ENCODE measurements at regions not wholly inside any gene's neighbourhood (a gene's known extent, or its start where the extent isn't known, plus 50 kb on each side); places are given as distances from the start of the nearest gene placed in this dataset.
A peak's percentile ranks its signal among the peaks of the same experiment; 100 is the strongest.
"Not testable (repeated sequence)": the region's sequence is repeated elsewhere in the genome, so short reads cannot be mapped to it uniquely, and the experiment has no call there.

DNA sequence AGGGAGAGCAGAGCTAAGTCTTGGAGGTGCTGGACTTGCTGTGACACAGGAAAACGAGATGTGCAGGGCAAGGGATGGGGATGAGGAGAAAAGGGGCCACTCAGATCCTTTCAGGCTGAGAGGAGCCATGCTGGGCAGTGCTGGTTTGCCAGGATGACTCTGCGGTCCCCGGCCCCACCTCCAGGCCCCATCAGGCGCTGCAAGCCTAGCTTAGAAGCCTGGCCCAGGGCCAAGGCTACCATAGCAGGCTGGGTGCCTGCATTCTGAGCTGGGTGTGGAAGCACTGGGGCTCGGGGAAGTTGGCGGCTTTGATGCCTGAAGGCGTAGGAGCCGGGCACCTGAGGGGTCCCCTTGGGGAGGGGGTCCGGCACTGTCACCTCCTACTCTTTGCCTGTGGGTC, 341.2 kb upstream of the USP9Y start:
- no peak for DNase-seq (ENCODE audit: low read depth in 2 of 2)

DNA sequence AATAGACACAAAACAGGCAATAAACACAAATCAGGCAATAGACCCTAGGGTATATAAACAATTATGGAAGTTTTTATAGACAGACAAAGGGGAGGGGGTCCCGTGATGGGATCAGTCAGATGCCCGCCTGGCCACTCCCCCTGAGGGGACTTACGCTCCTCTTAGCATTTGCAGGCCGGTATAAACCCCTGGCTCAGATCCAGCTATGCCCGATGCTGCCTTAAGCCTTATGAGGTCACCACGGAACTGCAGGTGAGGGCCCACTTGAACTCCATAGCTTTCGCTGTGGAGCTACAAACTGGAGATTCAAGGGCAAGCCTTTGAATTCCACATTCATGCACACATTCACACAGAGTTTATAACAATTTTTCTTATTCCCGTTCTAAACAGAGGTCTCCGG, 340.5 kb upstream of the USP9Y start:
- no peak for DNase-seq (ENCODE audit: low read depth in 2 of 2)

DNA sequence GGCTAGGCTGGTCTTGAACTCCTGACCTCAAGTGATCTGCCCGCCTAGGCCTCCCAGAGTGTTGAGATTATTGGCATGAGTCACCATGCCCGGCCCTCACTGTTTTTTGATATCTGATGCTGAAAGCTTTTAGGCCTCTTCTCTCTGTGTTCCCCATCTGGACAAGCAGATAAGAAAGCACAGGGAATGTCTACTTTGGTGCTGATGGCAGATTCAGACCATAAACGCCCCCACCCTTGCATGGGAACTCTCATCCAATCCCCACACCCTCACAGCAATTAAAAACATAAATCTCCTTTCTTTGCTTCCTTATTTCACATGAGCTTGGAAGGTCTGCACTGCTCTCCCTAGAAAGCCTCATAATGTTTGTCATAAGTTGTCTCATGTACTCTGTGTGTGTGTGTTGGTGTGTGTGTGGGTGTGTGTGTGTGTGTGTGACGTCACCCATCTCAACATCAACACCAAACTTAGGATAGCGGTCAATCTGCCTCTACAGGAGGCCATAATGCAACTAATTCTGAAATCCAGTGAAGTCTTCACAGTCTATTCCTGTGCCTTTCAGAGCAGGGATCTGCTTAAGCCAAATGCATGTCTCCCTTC, 335.6 kb upstream of the USP9Y start:
- DNase-seq (ENCODE audit: low read depth in 2 of 2), result no peak

DNA sequence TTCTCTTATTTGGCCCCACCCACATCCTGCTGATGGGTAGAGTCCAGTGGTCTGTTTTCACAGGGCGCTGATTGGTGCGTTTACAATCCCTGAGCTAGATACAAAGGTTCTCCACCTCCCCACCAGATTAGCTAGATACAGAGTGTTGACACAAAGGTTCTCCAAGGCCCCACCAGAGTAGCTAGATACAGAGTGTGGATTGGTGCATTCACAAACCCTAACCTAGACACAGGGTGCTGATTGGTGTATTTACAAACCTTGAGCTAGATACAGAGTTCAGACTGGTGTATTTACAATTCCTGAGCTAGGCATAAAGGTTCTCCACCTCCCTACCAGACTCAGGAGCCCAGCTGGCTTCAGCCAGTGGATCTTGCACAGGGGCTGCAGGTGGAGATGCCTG, 326.4 kb upstream of the USP9Y start:
- DNase-seq (ENCODE audit: low read depth in 2 of 2), result not testable (repeated sequence)

DNA sequence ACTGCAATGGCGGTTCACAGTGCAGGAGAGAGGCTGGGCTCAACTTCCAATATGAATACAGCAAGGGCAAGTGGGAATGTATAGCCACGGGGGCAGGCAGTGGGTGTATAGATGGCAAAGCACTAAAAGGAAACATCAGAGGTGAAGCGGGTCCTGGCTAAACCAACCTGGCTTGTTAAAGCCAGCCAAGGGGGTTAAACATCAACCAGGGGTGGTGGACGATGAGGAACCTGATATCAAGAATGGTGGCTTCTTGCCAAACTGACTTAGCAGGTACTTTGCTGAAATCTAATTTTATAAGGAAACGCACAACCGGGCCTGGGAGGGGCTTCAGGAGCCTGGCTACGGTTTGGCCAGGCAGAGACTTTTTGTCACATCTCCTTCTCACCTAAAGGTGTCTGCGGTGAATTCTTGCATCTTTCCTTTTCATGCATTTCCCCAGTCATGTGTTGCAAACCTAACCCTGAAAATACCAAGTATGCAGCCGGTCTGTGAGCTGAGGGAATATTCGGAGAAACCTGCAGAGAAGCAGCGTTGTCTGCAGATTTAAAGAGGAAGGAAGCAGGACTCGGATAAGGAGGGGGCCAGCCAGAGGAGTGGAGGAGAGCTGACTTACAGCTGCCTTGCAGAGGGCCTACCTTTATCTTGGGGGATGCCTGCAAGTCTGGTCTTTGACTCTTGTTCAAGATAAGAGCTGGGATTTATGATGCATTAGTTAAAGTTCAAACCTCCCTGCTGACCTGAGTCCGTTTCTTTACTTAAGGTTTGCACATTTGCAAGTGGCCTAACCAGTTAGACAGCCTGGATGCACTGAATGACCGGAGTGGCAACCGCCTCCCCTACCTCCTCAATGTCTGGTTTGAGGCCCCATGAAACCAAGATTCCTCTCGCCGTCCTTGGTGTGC, 309.1 kb upstream of the USP9Y start:
- DNase-seq (ENCODE audit: low read depth in 2 of 2), result not testable (repeated sequence)

DNA sequence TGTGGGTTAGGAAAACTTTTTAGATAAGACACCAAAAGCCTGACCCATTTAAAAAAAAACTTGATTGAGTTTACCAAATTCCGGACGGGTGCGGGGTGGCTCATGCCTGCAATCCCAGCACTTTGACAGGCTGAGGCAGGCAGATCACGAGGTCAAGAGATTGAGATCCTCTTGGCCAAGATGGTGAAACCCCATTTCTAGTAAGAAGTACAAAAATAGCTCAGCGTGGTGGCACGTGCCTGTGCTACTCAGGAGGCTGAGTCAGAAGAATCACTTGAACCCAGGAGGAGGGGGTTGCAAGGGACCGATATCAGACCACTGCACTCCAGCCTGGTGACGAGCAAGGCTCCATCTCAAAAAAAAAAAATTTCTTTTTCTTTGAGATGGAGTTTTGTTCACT, 307.8 kb upstream of the USP9Y start:
- no peak for DNase-seq (ENCODE audit: low read depth in 2 of 2)

DNA sequence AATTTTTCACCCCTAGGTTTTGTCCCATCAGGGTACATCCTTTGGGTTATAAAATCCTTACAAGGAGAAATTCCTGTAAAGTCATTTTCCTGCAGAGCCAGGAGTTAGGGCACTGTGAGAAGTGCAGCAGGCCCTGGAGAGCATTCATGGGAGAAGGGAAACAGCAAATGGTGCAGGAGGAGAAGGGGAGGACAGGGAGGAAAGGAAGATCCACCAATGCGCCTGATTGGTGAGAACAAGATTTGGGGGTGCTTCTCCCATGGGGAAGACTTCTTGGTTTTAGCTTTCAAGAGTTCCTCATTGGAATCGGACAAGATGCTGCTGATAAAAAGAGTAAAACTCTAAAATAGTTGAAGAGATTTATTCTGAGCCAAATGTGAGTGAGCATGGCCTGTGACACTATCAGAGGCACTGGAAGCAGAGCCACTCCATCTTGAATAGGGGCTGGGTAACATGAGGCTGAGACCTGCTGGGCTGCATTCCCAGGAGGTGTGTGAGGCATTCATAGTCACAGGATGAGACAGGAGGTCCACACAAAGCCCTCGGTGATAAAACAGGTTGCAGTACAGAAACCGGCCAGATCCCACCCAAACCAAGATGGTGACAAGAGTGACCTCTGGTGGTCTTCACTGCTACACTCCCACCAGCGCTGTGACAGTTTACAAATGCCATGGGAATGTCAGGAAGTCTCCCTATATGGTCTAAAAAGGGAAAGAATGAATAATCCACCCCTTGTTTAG, 305.5 kb upstream of the USP9Y start:
- not testable (repeated sequence) for DNase-seq (ENCODE audit: low read depth in 2 of 2)

DNA sequence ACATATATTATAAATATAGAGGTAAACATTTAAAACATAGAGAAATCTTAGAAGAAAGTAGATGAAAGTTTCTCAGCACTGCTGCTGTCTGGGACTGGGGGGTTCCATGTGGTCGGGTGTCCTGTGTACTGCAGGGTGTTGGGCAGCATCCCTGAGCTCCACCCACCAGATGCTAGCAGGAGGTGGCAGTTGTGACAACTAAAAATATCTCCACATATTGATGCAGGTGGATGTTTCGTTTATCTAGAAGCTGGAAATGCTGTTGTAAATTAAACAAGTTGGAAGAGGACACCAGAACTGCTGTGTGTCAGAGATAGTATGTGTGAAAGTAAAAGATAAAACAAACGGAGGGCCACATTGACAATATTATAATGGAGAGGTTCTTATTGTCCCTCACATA, 297.1 kb upstream of the USP9Y start:
- DNase-seq (ENCODE audit: low read depth in 2 of 2), result no peak

DNA sequence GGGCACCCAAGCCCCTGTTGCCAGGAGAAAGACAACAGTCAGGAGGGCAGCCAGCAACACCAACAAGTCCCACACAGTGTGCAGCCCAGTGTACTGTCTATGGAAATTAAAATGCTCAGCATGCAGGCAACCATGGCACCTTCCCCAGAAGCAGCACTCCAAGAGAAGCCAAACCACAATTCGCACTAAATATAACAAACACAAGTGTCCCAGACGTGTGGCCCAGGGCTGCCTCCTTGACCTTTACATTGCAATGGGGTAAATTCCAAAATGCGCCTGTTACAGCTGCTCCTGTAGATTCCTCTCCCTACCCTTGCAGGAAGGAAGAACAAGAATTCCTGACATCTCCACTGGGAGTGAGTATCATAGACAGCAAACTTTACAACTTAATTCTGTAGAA, 292.8 kb upstream of the USP9Y start:
- DNase-seq (ENCODE audit: low read depth in 2 of 2), result no peak

DNA sequence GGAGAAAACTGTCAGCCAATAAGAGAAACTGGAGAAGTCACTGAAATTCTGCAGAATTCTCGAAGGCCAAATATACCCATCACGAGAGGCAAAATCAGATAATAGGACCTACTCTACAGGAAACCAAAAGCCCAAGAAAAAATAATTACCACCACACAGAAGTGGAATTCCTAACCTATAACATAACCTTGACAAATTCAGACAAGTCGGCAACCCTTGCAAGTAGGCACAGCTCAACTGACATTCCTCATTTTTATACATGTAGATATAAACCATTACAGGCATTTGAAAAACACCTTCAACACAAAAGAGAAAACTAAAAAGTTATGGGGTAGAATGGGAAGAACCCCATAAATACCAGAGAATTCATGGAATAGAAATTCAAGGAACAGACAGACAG, 290.3 kb upstream of the USP9Y start:
- DNase-seq (ENCODE audit: low read depth in 2 of 2), result no peak

DNA sequence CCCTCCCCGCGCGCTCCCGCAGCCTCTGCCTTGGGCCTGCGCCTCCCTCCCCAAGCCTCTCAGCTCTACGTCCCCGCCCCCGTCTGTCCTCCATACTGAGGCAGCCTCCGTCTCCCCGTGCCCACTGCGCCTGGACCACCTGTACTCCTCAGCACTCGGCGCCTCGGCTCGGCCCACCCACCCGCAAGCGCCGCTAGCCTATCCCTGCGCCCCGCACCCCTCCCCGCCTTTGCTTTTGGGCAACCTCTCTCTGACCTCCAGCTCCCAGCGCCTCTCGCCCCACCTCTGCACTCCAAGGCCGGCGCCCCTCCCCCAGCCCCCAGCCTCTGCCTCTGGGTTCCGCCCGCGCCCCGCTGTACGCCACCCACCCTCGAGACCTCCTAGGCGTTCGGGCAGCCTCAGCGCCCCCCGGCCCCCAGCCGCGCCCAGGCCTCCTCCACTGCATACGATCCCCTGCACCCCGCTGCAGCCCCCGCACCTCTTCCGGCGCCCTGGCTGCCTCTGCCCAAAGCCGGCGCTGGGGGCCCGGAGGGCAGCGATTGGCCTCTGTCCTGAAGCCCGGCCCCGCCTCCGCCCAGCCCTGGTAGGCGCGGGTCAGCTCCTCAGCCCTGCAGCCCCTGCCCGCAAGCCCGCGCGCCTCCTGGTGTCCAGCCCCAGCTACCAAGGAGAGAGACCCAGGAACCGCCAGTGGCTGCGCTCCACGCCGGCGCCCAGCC, 279.8 kb upstream of the USP9Y start:
- DNase-seq (ENCODE audit: low read depth in 2 of 2), result no peak

DNA sequence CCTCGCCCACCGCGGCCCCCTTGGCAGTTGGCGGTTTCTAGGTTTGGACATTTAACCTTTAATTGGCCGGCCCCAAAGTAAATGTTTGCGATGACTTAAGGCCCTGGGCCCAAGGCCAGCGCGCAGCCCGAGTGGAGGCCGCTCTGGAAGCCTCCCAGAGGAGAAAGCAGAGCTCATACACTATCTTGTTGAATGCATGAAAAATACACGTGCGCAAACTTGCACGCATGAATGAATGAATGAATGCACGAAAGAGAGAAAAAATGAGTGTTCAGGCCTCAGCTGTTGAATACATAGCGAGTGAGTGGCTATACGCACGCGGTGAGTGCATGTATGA, 279.3 kb upstream of the USP9Y start:
- no peak for DNase-seq (ENCODE audit: low read depth in 2 of 2)

DNA sequence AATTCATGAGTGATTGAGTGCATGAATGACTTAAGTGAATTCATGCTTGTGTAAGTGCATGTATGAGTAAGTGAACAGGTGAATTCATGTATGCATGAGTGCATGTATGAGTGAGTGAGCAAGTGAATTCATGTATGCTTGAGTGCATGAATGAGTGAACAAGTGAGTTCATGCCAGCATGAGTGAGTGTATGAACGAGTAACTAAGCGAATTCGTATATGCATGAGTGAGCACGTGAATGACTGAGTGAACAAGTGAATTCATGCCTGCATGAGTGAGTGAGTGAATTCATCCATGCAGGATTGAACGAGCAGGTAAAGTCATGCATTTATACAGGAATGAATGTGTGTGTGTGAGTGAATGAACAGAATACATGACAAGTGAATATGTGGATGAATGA, 278.5 kb upstream of the USP9Y start:
- DNase-seq (ENCODE audit: low read depth in 2 of 2), result no peak

DNA sequence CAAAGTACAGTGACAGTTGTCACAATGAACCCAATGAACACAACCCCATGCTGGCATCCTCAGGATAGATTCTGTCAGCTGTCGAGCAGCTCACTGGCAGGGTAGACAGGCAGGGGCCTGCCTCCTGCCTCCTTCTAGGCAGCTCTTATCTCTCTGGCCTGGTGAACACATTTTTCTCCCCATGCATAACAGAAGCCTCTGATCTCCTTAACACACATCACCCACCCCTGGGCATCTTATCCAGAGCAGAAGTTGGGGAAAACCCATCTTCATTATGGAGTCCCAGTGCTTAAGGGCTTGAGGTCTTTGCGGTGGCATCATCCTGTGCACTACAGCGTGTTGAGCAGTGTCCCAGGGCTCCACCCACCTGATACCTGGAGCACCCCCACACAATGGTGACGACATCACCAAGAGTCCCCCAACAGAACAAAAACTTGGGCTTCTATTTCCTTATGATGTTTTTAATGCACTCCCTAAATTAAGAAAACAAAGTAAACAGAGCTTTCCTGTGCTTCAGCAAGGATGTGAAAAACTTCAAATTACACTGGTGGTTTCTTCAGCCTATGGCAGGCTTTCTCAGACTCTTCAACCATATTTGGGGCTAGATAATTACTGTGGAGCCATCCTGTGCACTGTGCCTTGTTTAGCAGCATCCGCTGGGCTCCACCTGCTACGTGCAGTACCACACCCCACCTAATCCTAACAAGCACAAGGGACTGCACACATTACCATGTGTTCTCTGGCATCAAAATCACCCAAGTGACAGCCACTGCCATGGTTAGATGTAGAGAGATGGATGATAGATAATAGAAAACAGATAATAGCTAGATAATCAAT, 277.4 kb upstream of the USP9Y start:
- DNase-seq (ENCODE audit: low read depth in 2 of 2), result no peak

DNA sequence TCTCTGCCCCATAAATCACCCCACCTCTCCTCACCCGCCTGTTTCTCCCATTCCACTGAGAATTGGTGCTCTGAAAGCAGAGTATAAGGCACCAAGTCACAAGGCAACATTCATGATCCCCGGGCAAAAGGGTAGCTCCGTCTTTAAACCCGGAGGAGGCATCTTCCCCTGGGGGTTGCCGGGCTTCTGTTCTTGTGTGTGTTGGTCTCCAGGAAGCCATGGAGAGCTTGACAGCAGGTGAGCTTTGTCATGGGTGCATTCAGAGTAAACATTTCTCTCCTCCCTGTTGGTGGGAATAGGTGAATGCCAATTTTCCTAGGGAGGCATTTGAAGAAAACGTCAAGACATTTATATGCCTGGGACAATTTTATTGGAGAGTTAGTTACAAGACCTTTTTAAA, 275.5 kb upstream of the USP9Y start:
- DNase-seq (ENCODE audit: low read depth in 2 of 2), result no peak

DNA sequence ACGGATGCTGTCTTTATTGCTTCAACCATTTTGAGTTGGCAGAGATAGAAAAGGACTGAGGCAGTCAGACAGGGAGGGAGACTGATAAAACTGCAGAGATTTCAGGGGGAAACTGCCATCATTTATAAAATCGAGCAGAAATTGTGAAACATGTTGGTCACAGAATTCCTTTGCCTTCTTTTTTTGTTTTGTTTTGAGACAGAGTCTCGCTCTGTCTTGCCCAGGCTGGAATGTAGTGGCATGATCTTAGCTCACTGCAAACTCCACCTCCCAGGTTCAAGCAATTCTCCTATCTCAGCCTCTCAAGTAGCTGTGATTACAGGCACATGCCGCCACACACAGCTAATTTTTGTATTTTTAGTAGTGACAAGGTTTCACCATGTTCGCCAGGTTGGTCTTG, 273.7 kb upstream of the USP9Y start:
- DNase-seq (ENCODE audit: low read depth in 2 of 2), result no peak

DNA sequence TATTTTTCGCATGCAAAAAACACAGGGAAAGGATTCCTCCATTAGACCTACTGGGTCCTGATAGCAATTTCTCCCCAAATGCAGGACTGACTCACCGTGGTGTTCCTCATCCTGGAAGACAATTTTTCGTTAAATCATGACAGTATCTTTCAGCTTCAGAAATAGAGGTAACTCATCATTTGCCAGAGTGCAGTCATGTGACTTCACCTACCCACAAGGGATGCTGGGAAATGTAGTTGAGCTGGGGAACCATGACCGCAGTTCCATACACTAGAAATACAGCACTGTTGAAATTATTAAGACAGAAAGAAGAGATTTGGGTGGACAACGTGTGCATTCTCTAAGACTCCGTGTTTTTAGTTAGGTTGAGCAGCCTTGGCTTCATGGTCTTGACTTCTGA, 269.5 kb upstream of the USP9Y start:
- DNase-seq (ENCODE audit: low read depth in 2 of 2), result no peak

DNA sequence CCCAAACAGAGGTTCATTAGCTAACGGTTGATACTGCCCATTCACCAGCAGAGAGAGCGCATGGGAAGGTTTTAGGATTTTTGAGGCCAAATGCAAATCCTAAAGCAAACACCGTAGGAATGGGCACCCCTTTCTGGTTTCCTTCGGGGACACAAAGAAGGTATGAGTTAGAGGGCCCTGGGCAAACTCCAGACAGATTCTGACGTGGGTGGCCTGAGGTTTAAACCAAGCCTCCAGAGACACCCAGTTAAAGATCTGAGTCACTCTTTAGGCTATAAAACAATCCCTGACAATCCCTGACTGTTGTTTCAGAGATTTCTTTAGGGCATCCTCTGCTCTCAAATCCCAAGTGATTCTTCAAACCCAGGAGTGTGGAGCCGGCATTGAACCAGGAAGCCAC, 262.2 kb upstream of the USP9Y start:
- DNase-seq (ENCODE audit: low read depth in 2 of 2), result not testable (repeated sequence)

DNA sequence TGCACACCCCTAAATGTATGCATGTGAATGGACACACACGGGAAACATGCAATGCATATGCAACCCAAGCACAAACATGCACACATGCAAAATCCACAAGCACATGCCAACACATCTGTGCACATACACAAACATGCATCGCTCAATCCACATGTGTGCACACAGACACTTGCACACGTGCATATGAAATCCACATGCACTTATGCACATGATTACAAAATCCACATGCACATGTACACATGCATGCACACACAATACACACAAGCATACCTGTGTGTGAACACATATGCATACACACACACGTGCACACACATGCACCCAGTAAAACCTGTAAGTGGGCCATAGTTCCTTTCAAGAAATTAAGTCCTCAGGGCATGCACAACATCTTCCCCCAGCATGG, 256.8 kb upstream of the USP9Y start:
- DNase-seq (ENCODE audit: low read depth in 2 of 2), result no peak

DNA sequence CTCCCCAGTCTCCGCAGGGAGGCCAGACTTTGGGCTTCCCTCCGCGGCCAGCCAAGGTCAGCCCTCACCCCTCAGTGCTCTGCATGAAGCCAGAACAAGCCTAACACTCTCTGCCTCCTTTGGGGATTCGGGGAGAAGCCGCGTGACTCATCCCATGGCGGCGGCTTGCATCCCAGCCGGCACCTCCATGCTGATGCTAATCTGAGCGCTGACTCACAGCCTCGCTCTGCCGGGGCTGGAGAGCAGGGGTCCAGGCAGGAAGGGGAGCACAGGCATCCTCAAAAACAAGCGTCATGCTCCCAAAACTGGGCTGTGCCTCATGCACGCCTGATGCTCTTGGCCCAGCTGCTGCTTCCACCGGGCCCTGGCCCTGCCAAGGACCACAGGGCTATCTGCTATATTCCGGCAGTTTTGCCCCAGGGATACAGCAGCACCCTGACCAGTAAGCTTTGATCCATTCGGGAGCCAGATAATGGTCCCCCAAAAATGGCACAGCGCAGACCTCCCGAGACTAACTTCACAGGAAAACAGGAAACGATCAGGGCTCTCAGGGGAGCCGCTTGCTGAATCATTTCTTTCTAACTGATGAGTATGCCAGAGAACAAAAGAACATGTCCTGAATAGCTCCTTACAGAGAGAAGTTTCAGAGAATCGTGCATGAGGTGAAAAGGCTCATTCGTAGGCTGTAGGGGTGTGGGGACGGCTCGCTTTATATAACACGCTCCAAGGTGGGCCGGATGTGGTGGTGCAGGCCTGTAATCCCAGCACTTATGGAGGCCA, 254.4 kb upstream of the USP9Y start:
- DNase-seq (ENCODE audit: low read depth in 2 of 2), result peak in 1 of 2 experiments; percentile 2

DNA sequence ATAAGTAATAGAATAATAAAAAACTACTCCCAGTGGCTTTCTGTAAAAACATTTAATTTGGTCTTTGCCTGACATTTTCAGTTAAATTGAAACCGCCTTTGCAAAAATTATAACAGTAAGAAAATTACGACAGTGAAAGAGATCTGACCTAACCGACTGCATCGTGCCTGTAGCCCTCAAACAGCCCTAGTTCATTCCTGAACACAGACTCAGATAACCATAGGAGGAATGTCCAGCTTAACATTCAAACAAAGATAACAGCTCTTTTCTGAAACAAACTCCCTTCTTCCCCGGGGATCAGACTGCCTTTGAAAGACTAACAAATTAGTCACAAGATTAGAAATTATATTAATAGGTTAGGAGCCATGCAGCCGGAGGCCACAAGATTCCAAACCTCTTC, 252.5 kb upstream of the USP9Y start:
- not testable (repeated sequence) for DNase-seq (ENCODE audit: low read depth in 2 of 2)

Measured in fibroblast of skin of left biceps (primary cell).